OCI-LY7 (cell line): ENCODE measurements at regions not wholly inside any gene's neighbourhood (a gene's known extent, or its start where the extent isn't known, plus 50 kb on each side); places are given as distances from the start of the nearest gene placed in this dataset.

ENCODE experiments used
- BruUV-seq: library from RNA; stranded (reverse); fragments of 400-500 nt; replicated peaks from 2 replicates; lab custom pipeline; 2021; lab: Mats Ljungman, UMichigan
- CTCF ChIA-PET: fragments of 300-600 bp; sonication (Branson Sonifier 250); formaldehyde crosslinking; loops from one replicate; lab custom pipeline; 2022; ENCODE audit warnings: antibody characterized with exemption; ENCODE audit not compliant: unreplicated experiment; lab: Charles Lee
- POLR2A ChIA-PET: fragments of 300-600 bp; sonication (Branson Sonifier 250); formaldehyde crosslinking; loops from one replicate; lab custom pipeline; 2022; ENCODE audit warnings: antibody characterized with exemption; lab: Charles Lee
- DNase-seq: peaks from one replicate; pipeline ENCODE4 v3.0.0-alpha.2; 2015; ENCODE audit warnings: low spot score
- H2AFZ ChIP-seq: fragments of 200-600 bp; sonication (generic), shearing (Covaris generic); 2 replicates; pipeline ENCODE4 v1.6.1; 2014; ENCODE audit warnings: mild to moderate bottlenecking, antibody characterized with exemption, low read length, moderate library complexity
- H3K27ac ChIP-seq: fragments of 200-600 bp; sonication (generic); 2 replicates; pipeline ENCODE4 v1.5.1; 2014; ENCODE audit warnings: mixed run types, low read depth, mild to moderate bottlenecking, moderate library complexity, low read length, inconsistent platforms; ENCODE audit not compliant: poor library complexity, severe bottlenecking
- H3K36me3 ChIP-seq: fragments of 200-600 bp; sonication (generic); 2 replicates; pipeline ENCODE4 v1.6.1; 2014; ENCODE audit warnings: mild to moderate bottlenecking, antibody characterized with exemption, low read length, moderate library complexity, mixed read lengths; ENCODE audit not compliant: insufficient read depth
- H3K4me1 ChIP-seq: fragments of 200-600 bp; sonication (generic); 2 replicates; pipeline ENCODE4 v1.5.1; 2014; ENCODE audit warnings: mild to moderate bottlenecking, low read length; ENCODE audit not compliant: insufficient read depth, poor library complexity, severe bottlenecking
- H3K4me2 ChIP-seq: fragments of 200-600 bp; sonication (generic); 2 replicates; pipeline ENCODE4 v1.6.1; 2014; ENCODE audit warnings: mild to moderate bottlenecking, low read length
- H3K4me3 ChIP-seq: fragments of 200-600 bp; sonication (generic); 2 replicates; pipeline ENCODE4 v1.5.1; 2014; ENCODE audit warnings: mild to moderate bottlenecking, low read depth, low read length; ENCODE audit not compliant: poor library complexity, severe bottlenecking
- H3K79me2 ChIP-seq: fragments of 200-600 bp; sonication (generic); 2 replicates; pipeline ENCODE4 v1.6.1; 2016; ENCODE audit warnings: low read depth, mild to moderate bottlenecking, low read length, moderate library complexity, mixed read lengths; ENCODE audit not compliant: insufficient read depth
- H3K9me2 ChIP-seq: fragments of 200-600 bp; sonication (generic); 2 replicates; pipeline ENCODE4 v1.6.1; 2016; ENCODE audit warnings: mild to moderate bottlenecking, low read length, mixed read lengths; ENCODE audit not compliant: insufficient read depth
- H3K9me3 ChIP-seq: fragments of 200-600 bp; sonication (generic); 2 replicates; pipeline ENCODE4 v1.6.1; 2014; ENCODE audit warnings: mild to moderate bottlenecking, mixed run types, low read length, mixed read lengths
- H4K20me1 ChIP-seq: fragments of 200-600 bp; sonication (generic); 2 replicates; pipeline ENCODE4 v1.6.1; 2014; ENCODE audit warnings: mild to moderate bottlenecking, antibody characterized with exemption, low read length, moderate library complexity, mixed read lengths; ENCODE audit not compliant: insufficient read depth
- CTCF ChIP-seq: fragments of 200-600 bp; sonication (generic); conservative IDR thresholded peaks from 2 replicates; pipeline ENCODE4 v1.5.1; 2014; ENCODE audit warnings: mild to moderate bottlenecking, antibody characterized with exemption, low read length, moderate library complexity, mixed read lengths
- EZH2phosphoT487 ChIP-seq: fragments of 200-600 bp; sonication (generic); IDR thresholded peaks from 2 replicates; pipeline ENCODE4 v1.6.1; 2018; ENCODE audit warnings: low read depth, borderline replicate concordance, mild to moderate bottlenecking, mixed run types, antibody characterized with exemption, low read length, moderate library complexity, mixed read lengths
- intact Hi-C: fragments of 100-400 bp; cut with micrococcal nuclease; formaldehyde crosslinking; loops from one replicate; pipeline ENCODE4 v1.10.0; 2022; ENCODE audit not compliant: unreplicated experiment

DNA sequence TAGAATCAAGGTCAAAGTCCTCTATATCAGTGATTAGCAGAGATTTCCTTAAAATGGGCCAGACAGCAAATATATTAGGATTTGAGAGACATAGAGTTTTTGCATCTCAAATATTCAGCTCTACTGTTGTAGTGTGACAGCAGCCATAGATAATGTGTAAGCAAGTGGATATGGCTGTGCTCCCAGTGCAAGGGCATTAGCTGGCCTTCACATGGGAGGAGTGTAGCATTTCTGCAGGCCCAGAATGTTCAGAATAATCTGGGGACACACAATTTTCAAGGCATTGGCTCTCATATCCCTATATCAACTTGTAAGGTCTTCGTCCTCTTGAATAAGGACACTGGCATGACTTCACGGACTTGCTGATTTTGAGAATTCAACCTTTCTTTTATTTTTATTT, 402.3 kb upstream of the ADAMTS5 start:
- no peak overlapping the region for H3K4me2 ChIP-seq
- CTCF ChIA-PET = no interaction called here
- H4K20me1 ChIP-seq = no peaks in the 10 kb centered on the region
- no peaks in the 10 kb centered on the region for H3K79me2 ChIP-seq
- DNase-seq = no peak
- no peaks in the 10 kb centered on the region for H3K4me1 ChIP-seq
- H3K36me3 ChIP-seq = no peaks in the 10 kb centered on the region
- no peak overlapping the region for H3K27ac ChIP-seq
- intact Hi-C loops = no loop called here
- BruUV-seq = no TSS peak
- no peak overlapping the region for H3K4me3 ChIP-seq
- H3K9me2 ChIP-seq = no peaks in the 10 kb centered on the region
- POLR2A ChIA-PET = interaction anchor here (0.6 kb wide), 1 partner anchor 1450 kb away, joined by 4 read pairs; no protein-coding TSS in a partner anchor
- no peak for TF ChIP-seq CTCF
- TF ChIP-seq EZH2phosphoT487 = no peak
- H3K9me3 ChIP-seq = 0 out of 2 replicates have a peak, but pooled peaks cover 3% of the 10 kb centered on the region
- H2AFZ ChIP-seq = no peak overlapping the region

- CTCF ChIA-PET = no interaction called here
- Histone ChIP-seq H3K4me2 (no peak overlapping the region), H3K36me3 (no peaks in the 10 kb centered on the region), H3K9me3 (0 out of 2 replicates have a peak, but pooled peaks cover 6% of the 10 kb centered on the region), H3K4me1 (no peaks in the 10 kb centered on the region), H3K79me2 (no peaks in the 10 kb centered on the region), H3K9me2 (no peaks in the 10 kb centered on the region), H3K27ac (no peak overlapping the region), H3K4me3 (no peak overlapping the region), H2AFZ (no peak overlapping the region), H4K20me1 (no peaks in the 10 kb centered on the region)
- TF ChIP-seq EZH2phosphoT487 = no peak
- TF ChIP-seq CTCF = no peak
- intact Hi-C loops = no loop called here
- DNase-seq = no peak
- POLR2A ChIA-PET = no interaction called here
- BruUV-seq = no TSS peak
Observed at GRCh38 chr21:27366646-27367235, 399.9 kb upstream of the ADAMTS5 start.

DNA sequence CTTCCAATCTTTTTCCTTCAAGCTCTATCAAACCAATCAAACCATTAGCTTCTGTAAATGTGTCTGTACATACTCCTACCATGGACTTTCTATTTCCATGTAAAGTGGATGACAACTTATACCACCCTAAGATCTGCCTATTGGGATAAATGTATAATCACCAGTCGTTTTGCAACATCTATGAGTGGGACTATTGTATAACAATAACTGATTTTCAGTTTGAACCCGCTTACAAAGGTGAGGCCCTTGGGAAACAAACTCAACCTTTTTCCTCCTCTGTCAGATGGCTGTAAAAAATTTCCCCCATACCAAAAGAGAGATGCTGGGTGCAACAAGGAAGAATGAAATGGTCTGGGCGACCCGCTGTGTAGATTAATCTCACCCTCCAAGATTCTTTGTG, 399.1 kb upstream of the ADAMTS5 start:
- Histone ChIP-seq H3K4me1 (no peaks in the 10 kb centered on the region), H3K4me2 (no peak overlapping the region), H2AFZ (no peak overlapping the region), H3K9me2 (no peaks in the 10 kb centered on the region), H3K36me3 (no peaks in the 10 kb centered on the region), H3K9me3 (0 out of 2 replicates have a peak, but pooled peaks cover 6% of the 10 kb centered on the region), H3K27ac (no peak overlapping the region), H3K79me2 (no peaks in the 10 kb centered on the region), H3K4me3 (no peak overlapping the region), H4K20me1 (no peaks in the 10 kb centered on the region)
- ChIA-PET POLR2A (no interaction called here), CTCF (no interaction called here)
- intact Hi-C loops = no loop called here
- no peak for DNase-seq
- TF ChIP-seq EZH2phosphoT487 = no peak
- no TSS peak for BruUV-seq
